Stimulated activated naive B cell treated with anti-CD40 and anti-IgM and Interleukin-4, amounts not matched to agents 10 μg/mL and 1 μg/mL and 100 μg/mL, for 72 hours (primary cell): ENCODE measurements at regions not wholly inside any gene's neighbourhood (a gene's known extent, or its start where the extent isn't known, plus 50 kb on each side); places are given as distances from the start of the nearest gene placed in this dataset.

Source experiments
- ATAC-seq, 2 donors: fragments of 150-1000 bp; cut with Tn5 transposase; replicated peaks; 2 replicates each; pipeline ENCODE4 v1.10.0; 2021; ENCODE audit warnings: moderate library complexity in 1 of 2
- DNase-seq: peaks from one replicate; pipeline ENCODE4 v3.0.0; 2021
- H3K27ac Mint-ChIP-seq: one replicate; pipeline ENCODE4 v1.8.0; 2022; ENCODE audit warnings: mild to moderate bottlenecking, mixed read lengths
- H3K27me3 Mint-ChIP-seq, 2 donors: one replicate each; pipeline ENCODE4 v1.8.0; 2022; ENCODE audit warnings: mixed read lengths in 2 of 2
- H3K36me3 Mint-ChIP-seq, 2 donors: one replicate each; pipeline ENCODE4 v1.8.0; 2022; ENCODE audit warnings: mixed read lengths in 2 of 2, mild to moderate bottlenecking in 1 of 2
- H3K4me1 Mint-ChIP-seq, 2 donors: one replicate each; pipeline ENCODE4 v1.8.0; 2022; ENCODE audit warnings: mixed read lengths in 2 of 2, mild to moderate bottlenecking in 1 of 2
- H3K4me3 Mint-ChIP-seq, 2 donors: one replicate each; pipeline ENCODE4 v1.8.0; 2022; ENCODE audit warnings: mild to moderate bottlenecking in 2 of 2, mixed read lengths in 2 of 2, moderate library complexity in 1 of 2
- H3K9me3 Mint-ChIP-seq, 2 donors: one replicate each; pipeline ENCODE4 v1.8.0; 2022; ENCODE audit warnings: mixed read lengths in 2 of 2, mild to moderate bottlenecking in 1 of 2

DNA sequence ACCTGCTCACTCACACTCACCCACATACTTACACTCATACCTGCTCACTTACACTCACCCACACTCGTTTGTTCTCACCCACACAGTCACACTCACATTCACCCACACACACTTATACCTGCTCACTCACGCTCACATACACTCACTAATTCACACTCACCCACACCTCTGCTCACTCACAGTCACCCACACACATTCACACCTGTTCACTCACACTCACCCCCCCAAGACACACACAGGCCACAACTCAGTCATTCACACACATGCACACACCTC lies 436.2 kb downstream of the BCL11B start:
- Mint-ChIP-seq H3K27ac (no peak overlapping the region), H3K27me3 (no peaks in the 10 kb centered on the region), H3K36me3 (no peaks in the 10 kb centered on the region), H3K4me1 (no peaks in the 10 kb centered on the region), H3K4me3 (no peak overlapping the region), H3K9me3 (peaks cover 0 to 4% of the 10 kb centered on the region in 2 donors)
- ATAC-seq = no peak
- DNase-seq = no peak

DNA sequence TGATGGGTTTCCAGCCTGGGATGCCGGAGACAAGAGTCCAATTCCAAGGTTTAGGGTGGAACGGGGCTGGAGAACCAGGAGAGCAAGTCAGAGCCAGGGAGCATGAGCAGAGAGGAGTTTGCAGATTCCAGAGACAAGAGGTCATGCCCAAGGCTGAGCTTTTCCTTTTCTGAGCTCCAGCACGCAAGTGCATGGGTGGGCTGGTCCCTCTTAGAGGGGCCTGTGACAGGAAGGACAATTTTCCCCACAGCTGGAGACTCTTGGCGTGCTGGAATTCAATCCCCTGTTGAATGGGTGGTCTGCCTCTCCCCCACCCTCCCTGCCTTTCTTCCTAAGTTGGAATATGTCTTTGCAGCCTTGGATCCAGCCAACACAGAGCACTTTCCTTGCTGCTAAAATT lies 431.9 kb downstream of the BCL11B start:
- Mint-ChIP-seq H3K9me3 (peaks cover 0 to 4% of the 10 kb centered on the region in 2 donors), H3K4me1 (no peaks in the 10 kb centered on the region), H3K36me3 (no peaks in the 10 kb centered on the region), H3K27ac (no peak overlapping the region), H3K27me3 (peaks cover 0 to 9% of the 10 kb centered on the region in 2 donors), H3K4me3 (no peak overlapping the region)
- ATAC-seq = no peak
- DNase-seq = no peak

DNA sequence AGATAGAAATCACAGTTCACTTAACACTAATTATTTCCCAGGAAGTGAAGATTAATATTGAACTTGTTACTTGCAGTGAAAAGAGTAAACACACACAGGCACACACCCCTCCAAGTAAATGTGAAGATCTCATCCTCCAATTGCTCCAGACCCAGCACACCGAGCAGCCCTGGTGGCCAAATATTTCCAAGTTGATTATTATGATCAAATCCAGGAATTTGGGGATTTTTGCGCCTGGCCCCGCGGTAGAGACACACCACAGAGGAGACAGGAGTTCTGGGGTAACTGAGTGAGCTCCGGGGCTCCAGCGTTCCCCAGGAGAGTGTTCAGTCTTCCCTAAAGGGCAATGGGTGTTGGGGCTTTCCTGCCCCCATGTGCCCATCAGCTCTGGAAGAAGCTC lies 431.5 kb downstream of the BCL11B start:
- ATAC-seq = no peak
- Mint-ChIP-seq H3K9me3 (peaks cover 0 to 4% of the 10 kb centered on the region in 2 donors), H3K4me3 (no peak overlapping the region)

GRCh38 chr14:98844456-98844855 lies 427.5 kb downstream of the BCL11B start:
- H3K4me3 Mint-ChIP-seq = no peak overlapping the region
- H3K27ac Mint-ChIP-seq = peak overlapping the region; percentile 56
- ATAC-seq (no peak), DNase-seq (no peak)
- H3K9me3 Mint-ChIP-seq = peaks cover 6 to 8% of the 10 kb centered on the region in 2 donors
- H3K4me1 Mint-ChIP-seq = no peaks in the 10 kb centered on the region
- H3K27me3 Mint-ChIP-seq = peaks cover 0 to 9% of the 10 kb centered on the region in 2 donors
- H3K36me3 Mint-ChIP-seq = no peaks in the 10 kb centered on the region

More for the DNA sequence above, 431.5 kb downstream of the BCL11B start:
- no peaks in the 10 kb centered on the region for H3K4me1 Mint-ChIP-seq
- no peaks in the 10 kb centered on the region for H3K36me3 Mint-ChIP-seq
- H3K27ac Mint-ChIP-seq = no peak overlapping the region
- peaks cover 0 to 9% of the 10 kb centered on the region in 2 donors for H3K27me3 Mint-ChIP-seq
- DNase-seq = no peak

- peaks cover 0 to 9% of the 10 kb centered on the region in 2 donors for H3K27me3 Mint-ChIP-seq
- no peak overlapping the region for H3K4me3 Mint-ChIP-seq
- ATAC-seq (no peak), DNase-seq (no peak)
- no peak overlapping the region for H3K27ac Mint-ChIP-seq
- H3K36me3 Mint-ChIP-seq = no peaks in the 10 kb centered on the region
- H3K9me3 Mint-ChIP-seq = peaks cover 6 to 10% of the 10 kb centered on the region in 2 donors
- H3K4me1 Mint-ChIP-seq = no peaks in the 10 kb centered on the region
These were observed 424.2 kb downstream of the BCL11B start for GRCh38 chr14:98847521-98848468.

DNA sequence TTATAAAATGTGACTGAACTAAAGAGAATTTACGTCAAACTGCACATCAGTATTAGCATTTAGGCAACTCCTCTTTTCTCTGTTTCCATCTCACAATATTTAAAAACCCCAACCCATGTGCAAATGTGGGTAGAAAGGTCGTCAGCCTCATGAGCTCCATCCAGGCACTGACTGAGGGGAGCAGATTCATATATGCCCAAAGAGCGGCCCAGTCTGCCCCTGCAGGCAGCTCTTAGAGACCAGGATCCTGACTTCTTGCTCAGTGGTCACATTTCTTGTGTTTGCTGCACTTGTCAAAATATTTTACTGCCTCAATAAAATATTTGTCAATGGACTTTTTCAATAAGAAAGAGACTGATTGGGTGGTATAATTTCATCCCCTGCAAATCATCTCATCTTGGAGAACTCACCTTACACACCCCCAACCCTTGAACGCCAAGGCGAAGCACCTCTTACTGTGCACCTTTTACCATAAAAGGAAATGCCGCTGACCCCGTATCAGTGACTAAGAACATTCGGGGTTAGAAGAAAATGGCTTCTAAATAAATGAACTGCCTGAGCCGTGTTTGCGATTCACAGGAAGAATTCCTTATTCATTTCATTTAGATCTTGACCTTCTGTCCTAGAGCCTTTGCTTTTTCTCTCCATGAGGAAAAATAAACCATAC lies 418.8 kb downstream of the BCL11B start:
- Mint-ChIP-seq H3K36me3 (no peaks in the 10 kb centered on the region), H3K4me3 (no peak overlapping the region), H3K9me3 (peaks cover 4 to 8% of the 10 kb centered on the region in 2 donors), H3K4me1 (no peaks in the 10 kb centered on the region), H3K27ac (no peak overlapping the region), H3K27me3 (peaks cover 0 to 4% of the 10 kb centered on the region in 2 donors)
- no peak for DNase-seq
- ATAC-seq = no peak

- peaks cover 0 to 6% of the 10 kb centered on the region in 2 donors for H3K9me3 Mint-ChIP-seq
- H3K4me1 Mint-ChIP-seq = no peaks in the 10 kb centered on the region
- H3K36me3 Mint-ChIP-seq = peaks cover 0 to 2% of the 10 kb centered on the region in 2 donors
- H3K4me3 Mint-ChIP-seq = no peak overlapping the region
- DNase-seq (no peak), ATAC-seq (no peak)
- no peak overlapping the region for H3K27ac Mint-ChIP-seq
- peaks cover 0 to 4% of the 10 kb centered on the region in 2 donors for H3K27me3 Mint-ChIP-seq
These were observed 415.9 kb downstream of the BCL11B start for GRCh38 chr14:98855926-98856715.

DNA sequence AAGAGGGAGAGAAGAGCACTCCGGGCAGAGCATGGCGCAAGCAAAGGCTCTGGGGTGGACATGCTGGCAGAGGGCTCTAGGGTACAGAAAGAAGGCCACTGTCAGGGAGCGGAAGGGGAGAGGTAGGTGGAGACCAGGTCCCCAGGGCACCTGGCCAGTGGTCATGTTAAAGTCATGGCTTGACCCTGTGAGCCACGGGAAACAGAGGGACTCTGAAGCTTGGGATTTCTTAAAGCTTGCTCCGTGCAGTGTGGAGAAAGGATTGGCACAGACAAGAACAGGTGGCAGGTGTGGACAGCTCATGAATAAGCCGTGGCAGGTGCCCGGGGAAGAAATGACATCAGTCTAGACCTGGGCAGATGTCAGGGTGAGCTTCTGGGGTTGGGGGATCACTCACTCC lies 413.8 kb downstream of the BCL11B start:
- Mint-ChIP-seq H3K27me3 (peaks cover 0 to 4% of the 10 kb centered on the region in 2 donors), H3K36me3 (peaks cover 0 to 2% of the 10 kb centered on the region in 2 donors), H3K27ac (no peak overlapping the region), H3K4me3 (no peak overlapping the region), H3K9me3 (peaks cover 0 to 4% of the 10 kb centered on the region in 2 donors), H3K4me1 (no peaks in the 10 kb centered on the region)
- peak in 1 of 2 donors; percentile 10 for ATAC-seq
- no peak for DNase-seq

- no peaks in the 10 kb centered on the region for H3K4me1 Mint-ChIP-seq
- ATAC-seq = no peak
- no peak overlapping the region for H3K27ac Mint-ChIP-seq
- H3K27me3 Mint-ChIP-seq = peaks cover 0 to 4% of the 10 kb centered on the region in 2 donors
- H3K4me3 Mint-ChIP-seq = no peak overlapping the region
- DNase-seq = no peak
- H3K36me3 Mint-ChIP-seq = peaks cover 0 to 2% of the 10 kb centered on the region in 2 donors
- H3K9me3 Mint-ChIP-seq = peaks cover 0 to 4% of the 10 kb centered on the region in 2 donors
These were observed 413.4 kb downstream of the BCL11B start for GRCh38 chr14:98858561-98858960.

DNA sequence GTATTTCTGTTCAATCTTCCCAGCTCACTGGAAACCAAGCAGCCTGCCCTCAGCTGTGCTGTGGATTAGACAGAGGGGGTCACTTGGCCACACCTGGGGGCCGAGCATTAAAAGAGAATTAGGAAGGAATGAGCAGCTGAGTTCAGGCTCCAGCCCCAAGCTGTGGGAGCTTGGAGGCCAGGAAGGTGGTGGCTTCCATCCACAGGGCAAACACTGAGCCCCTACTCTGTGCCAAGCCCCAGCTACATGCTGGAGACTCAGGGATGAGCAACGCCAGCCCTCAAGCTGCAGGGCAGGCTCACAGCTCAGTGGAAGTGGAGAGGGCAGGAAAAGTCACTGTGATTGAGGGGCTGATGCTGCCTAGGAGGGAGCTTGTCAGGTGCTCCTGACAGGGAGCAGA lies 412.7 kb downstream of the BCL11B start:
- ATAC-seq = no peak
- H3K4me1 Mint-ChIP-seq = no peaks in the 10 kb centered on the region
- peaks cover 0 to 2% of the 10 kb centered on the region in 2 donors for H3K36me3 Mint-ChIP-seq
- no peak overlapping the region for H3K4me3 Mint-ChIP-seq
- no peak for DNase-seq
- peaks cover 0 to 4% of the 10 kb centered on the region in 2 donors for H3K9me3 Mint-ChIP-seq
- H3K27ac Mint-ChIP-seq = no peak overlapping the region
- H3K27me3 Mint-ChIP-seq = no peaks in the 10 kb centered on the region

- H3K4me3 Mint-ChIP-seq = no peak overlapping the region
- H3K4me1 Mint-ChIP-seq = no peaks in the 10 kb centered on the region
- ATAC-seq = no peak
- no peaks in the 10 kb centered on the region for H3K27me3 Mint-ChIP-seq
- H3K27ac Mint-ChIP-seq = no peak overlapping the region
- H3K36me3 Mint-ChIP-seq = no peaks in the 10 kb centered on the region
- H3K9me3 Mint-ChIP-seq = peaks cover 3% of the 10 kb centered on the region in 2 donors
- no peak for DNase-seq
These were observed 407.8 kb downstream of the BCL11B start for GRCh38 chr14:98864211-98864610.

GRCh38 chr14:98867146-98867545 lies 404.9 kb downstream of the BCL11B start:
- no peak overlapping the region for H3K4me3 Mint-ChIP-seq
- ATAC-seq = no peak
- H3K4me1 Mint-ChIP-seq = no peaks in the 10 kb centered on the region
- no peaks in the 10 kb centered on the region for H3K36me3 Mint-ChIP-seq
- DNase-seq = no peak
- H3K27ac Mint-ChIP-seq = no peak overlapping the region
- H3K9me3 Mint-ChIP-seq = peaks cover 3% of the 10 kb centered on the region in 2 donors
- H3K27me3 Mint-ChIP-seq = no peaks in the 10 kb centered on the region

- H3K36me3 Mint-ChIP-seq = no peaks in the 10 kb centered on the region
- no peaks in the 10 kb centered on the region for H3K4me1 Mint-ChIP-seq
- H3K9me3 Mint-ChIP-seq = peaks cover 3% of the 10 kb centered on the region in 2 donors
- DNase-seq (no peak), ATAC-seq (no peak)
- no peak overlapping the region for H3K4me3 Mint-ChIP-seq
- no peaks in the 10 kb centered on the region for H3K27me3 Mint-ChIP-seq
- no peak overlapping the region for H3K27ac Mint-ChIP-seq
These were observed 404.3 kb downstream of the BCL11B start for GRCh38 chr14:98867726-98868125.

DNA sequence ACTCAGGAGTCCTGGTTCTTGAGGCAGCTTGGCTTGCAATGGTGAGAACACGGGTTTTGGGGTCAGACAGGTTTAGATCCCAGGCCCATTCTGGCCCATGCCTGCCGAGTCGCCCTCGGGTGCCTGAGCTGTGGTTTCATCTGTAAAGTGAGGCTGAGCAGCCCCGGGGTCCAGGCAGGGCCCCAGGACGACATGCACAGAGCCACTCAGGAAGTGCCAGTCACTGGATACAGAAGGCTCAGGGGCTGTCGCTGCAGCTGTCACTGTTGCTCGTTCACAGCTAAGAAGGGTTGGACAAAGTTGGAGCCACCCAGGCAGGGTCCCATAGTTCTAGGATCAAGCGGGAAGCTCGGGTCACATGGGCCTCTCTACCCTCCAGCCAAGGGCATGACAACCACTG lies 403.1 kb downstream of the BCL11B start:
- Mint-ChIP-seq H3K27ac (no peak overlapping the region), H3K27me3 (no peaks in the 10 kb centered on the region), H3K4me3 (no peak overlapping the region), H3K36me3 (no peaks in the 10 kb centered on the region), H3K9me3 (peaks cover 10% of the 10 kb centered on the region in 2 donors), H3K4me1 (no peaks in the 10 kb centered on the region)
- DNase-seq (no peak), ATAC-seq (no peak)
